T-cell (primary cell): ENCODE measurements at regions not wholly inside any gene's neighbourhood (a gene's known extent, or its start where the extent isn't known, plus 50 kb on each side); places are given as distances from the start of the nearest gene placed in this dataset.

Experiments used
- ATAC-seq, 4 experiments: fragments of 200-7000 bp in 3 of 4; fragments of 150-1000 bp in 1 of 4; cut with Tn5 transposase; replicated peaks in 1 of 4; 1 replicate in 3 of 4; 2 replicates in 1 of 4; pipeline ENCODE4 v1.10.0; 2021; ENCODE audit warnings: moderate library complexity in 3 of 4, mild to moderate bottlenecking in 2 of 4, moderate number of reproducible peaks in 1 of 4
- CTCF ChIA-PET, 2 donors: fragments of 300-600 bp; sonication (Branson Sonifier 250); formaldehyde crosslinking; loops; one replicate each; lab custom pipeline; 2022; ENCODE audit warnings: antibody characterized with exemption in 2 of 2; lab: Charles Lee
- POLR2A ChIA-PET, 2 donors: fragments of 300-600 bp; sonication (Branson Sonifier 250); formaldehyde crosslinking; loops; one replicate each; lab custom pipeline; 2022; ENCODE audit warnings: antibody characterized with exemption in 2 of 2; lab: Charles Lee
- DNase-seq, 35 experiments: peaks; one replicate each; pipeline versions ENCODE4 v3.0.0 to v3.0.0-alpha.2; 2013 to 2023
- H3K27ac ChIP-seq: one replicate; pipeline ENCODE4 v1.5.1; 2013; ENCODE audit warnings: low read length
- H3K27me3 ChIP-seq, 2 experiments: replicated peaks in 1 of 2; 1 replicate in 1 of 2; 2 replicates in 1 of 2; pipeline versions ENCODE4 v1.6.1 to v1.7.0; 2013; ENCODE audit warnings: low read length in 1 of 2, mixed read lengths in 1 of 2; ENCODE audit not compliant: control insufficient read depth in 2 of 2, insufficient read depth in 2 of 2; ENCODE audit errors: extremely low read depth in 1 of 2
- H3K36me3 ChIP-seq, 2 donors: 1 replicate in 1 of 2; 2 replicates in 1 of 2; pipeline versions ENCODE4 v1.6.1 to v1.7.0; 2013; ENCODE audit warnings: low read length in 1 of 2; ENCODE audit not compliant: control insufficient read depth in 2 of 2, insufficient read depth in 1 of 2; ENCODE audit errors: extremely low read depth in 1 of 2
- H3K4me1 ChIP-seq, 2 experiments: 1 replicate in 1 of 2; 2 replicates in 1 of 2; pipeline versions ENCODE4 v1.6.1 to v1.7.0; 2013; ENCODE audit warnings: low read length in 2 of 2, mixed read lengths in 1 of 2; ENCODE audit not compliant: insufficient read depth in 2 of 2, control insufficient read depth in 1 of 2; ENCODE audit errors: extremely low read depth in 1 of 2
- H3K4me3 ChIP-seq, 2 donors: 1 replicate in 1 of 2; 2 replicates in 1 of 2; pipeline versions ENCODE4 v1.5.1 to v1.7.0; 2013; ENCODE audit warnings: mild to moderate bottlenecking in 2 of 2, low read length in 1 of 2, moderate library complexity in 1 of 2; ENCODE audit not compliant: control insufficient read depth in 1 of 2; ENCODE audit errors: extremely low read depth in 1 of 2
- H3K9me3 ChIP-seq: 2 replicates; pipeline ENCODE4 v1.7.0; 2013
- H3K27ac Mint-ChIP-seq, 2 donors: one replicate each; pipeline ENCODE4 v1.8.0; 2020 to 2021; ENCODE audit warnings: mild to moderate bottlenecking in 2 of 2, mixed read lengths in 2 of 2
- H3K27me3 Mint-ChIP-seq, 2 donors: one replicate each; pipeline ENCODE4 v1.8.0; 2021 to 2022; ENCODE audit warnings: mixed read lengths in 2 of 2
- H3K36me3 Mint-ChIP-seq: one replicate; pipeline ENCODE4 v1.8.0; 2021; ENCODE audit warnings: mixed read lengths
- H3K4me1 Mint-ChIP-seq, 3 donors: one replicate each; pipeline ENCODE4 v1.8.0; 2020 to 2022; ENCODE audit warnings: mixed read lengths in 3 of 3, mild to moderate bottlenecking in 1 of 3
- H3K4me3 Mint-ChIP-seq, 3 donors: one replicate each; pipeline ENCODE4 v1.8.0; 2020 to 2022; ENCODE audit warnings: mild to moderate bottlenecking in 3 of 3, mixed read lengths in 3 of 3, moderate library complexity in 3 of 3
- H3K9me3 Mint-ChIP-seq, 3 donors: one replicate each; pipeline ENCODE4 v1.8.0; 2020 to 2022; ENCODE audit warnings: mixed read lengths in 3 of 3
- WGBS: methylation state at CpG from one replicate; pipeline ENCODE4 v1.1.5; 2013; ENCODE audit warnings: missing lambda C conversion rate; ENCODE audit not compliant: insufficient coverage; 5-methylcytosine and 5-hydroxymethylcytosine counted together

GRCh38 chr20:24718277-24718676 lies 230.8 kb upstream of the CST7 start:
- no peak overlapping the region for H3K4me3 Mint-ChIP-seq
- Histone ChIP-seq H3K4me1 (no peaks in the 10 kb centered on the region), H3K4me3 (no peak overlapping the region), H3K36me3 (no peaks in the 10 kb centered on the region), H3K27ac (no peak overlapping the region), H3K27me3 (peaks cover 0 to 14% of the 10 kb centered on the region in 2 experiments), H3K9me3 (no peaks in the 10 kb centered on the region)
- no CpG with 5 or more reads among the region's 2 CpGs for WGBS
- H3K27me3 Mint-ChIP-seq: peaks cover 6 to 10% of the 10 kb centered on the region in 2 donors
- no peak for ATAC-seq
- H3K36me3 Mint-ChIP-seq: no peaks in the 10 kb centered on the region
- H3K9me3 Mint-ChIP-seq: peaks cover 2 to 11% (median 7%) of the 10 kb centered on the region in 3 donors
- no peaks in the 10 kb centered on the region for H3K4me1 Mint-ChIP-seq
- CTCF ChIA-PET: no interaction called here
- DNase-seq: no peak
- H3K27ac Mint-ChIP-seq: no peak overlapping the region
- POLR2A ChIA-PET: interaction anchor here in 1 of 2 donors (0.5 kb wide), 1 partner anchor 321 kb away, joined by 3 read pairs; no protein-coding TSS in a partner anchor

- no peaks in the 10 kb centered on the region for H3K36me3 Mint-ChIP-seq
- no peaks in the 10 kb centered on the region for H3K36me3 ChIP-seq
- no peaks in the 10 kb centered on the region for H3K4me1 Mint-ChIP-seq
- no peak for DNase-seq
- POLR2A ChIA-PET: no interaction called here
- H3K27ac ChIP-seq: no peak overlapping the region
- CTCF ChIA-PET: no interaction called here
- 69% methylated on average over 1 of the region's 1 CpG for WGBS
- H3K9me3 Mint-ChIP-seq: peaks cover 2 to 7% (median 7%) of the 10 kb centered on the region in 3 donors
- no peak overlapping the region for H3K4me3 ChIP-seq
- no peak for ATAC-seq
- peaks cover 10 to 13% of the 10 kb centered on the region in 2 donors for H3K27me3 Mint-ChIP-seq
- no peak overlapping the region for H3K4me3 Mint-ChIP-seq
- H3K27ac Mint-ChIP-seq: no peak overlapping the region
- H3K27me3 ChIP-seq: peaks cover 0 to 17% of the 10 kb centered on the region in 2 experiments
- no peaks in the 10 kb centered on the region for H3K9me3 ChIP-seq
- no peaks in the 10 kb centered on the region for H3K4me1 ChIP-seq
Measured at GRCh38 chr20:24718696-24719095, 230.4 kb upstream of the CST7 start.

GRCh38 chr20:24720957-24721356 lies 228.1 kb upstream of the CST7 start:
- no peak overlapping the region for H3K4me3 Mint-ChIP-seq
- H3K36me3 Mint-ChIP-seq: no peaks in the 10 kb centered on the region

GRCh38 chr20:24721891-24722568 lies 227.0 kb upstream of the CST7 start:
- H3K27ac ChIP-seq: no peak overlapping the region
- H3K27me3 Mint-ChIP-seq: peaks cover 16 to 21% of the 10 kb centered on the region in 2 donors
- H3K27ac Mint-ChIP-seq: no peak overlapping the region
- H3K27me3 ChIP-seq: peaks cover 0 to 17% of the 10 kb centered on the region in 2 experiments
- H3K4me3 Mint-ChIP-seq: no peak overlapping the region
- ChIA-PET CTCF (no interaction called here), POLR2A (no interaction called here)
- no peaks in the 10 kb centered on the region for H3K9me3 ChIP-seq
- no peaks in the 10 kb centered on the region for H3K4me1 Mint-ChIP-seq
- no peaks in the 10 kb centered on the region for H3K9me3 Mint-ChIP-seq
- no peak overlapping the region for H3K4me3 ChIP-seq
- WGBS: no CpG with 5 or more reads among the region's 2 CpGs
- H3K4me1 ChIP-seq: no peaks in the 10 kb centered on the region
- H3K36me3 Mint-ChIP-seq: no peaks in the 10 kb centered on the region
- peaks cover 0 to 3% of the 10 kb centered on the region in 2 donors for H3K36me3 ChIP-seq
- no peak for ATAC-seq
- no peak for DNase-seq

More at GRCh38 chr20:24720957-24721356, 228.1 kb upstream of the CST7 start:
- CTCF ChIA-PET: no interaction called here
- Histone ChIP-seq H3K27ac (no peak overlapping the region), H3K4me1 (no peaks in the 10 kb centered on the region), H3K27me3 (peaks cover 0 to 17% of the 10 kb centered on the region in 2 experiments), H3K4me3 (no peak overlapping the region), H3K36me3 (peaks cover 0 to 3% of the 10 kb centered on the region in 2 donors), H3K9me3 (no peaks in the 10 kb centered on the region)
- POLR2A ChIA-PET: no interaction called here
- Mint-ChIP-seq H3K4me1 (no peaks in the 10 kb centered on the region), H3K9me3 (no peaks in the 10 kb centered on the region), H3K27ac (no peak overlapping the region), H3K27me3 (peaks cover 16 to 21% of the 10 kb centered on the region in 2 donors)
- no CpG with 5 or more reads among the region's 4 CpGs for WGBS
- no peak for DNase-seq
- no peak for ATAC-seq

GRCh38 chr20:24722586-24722985 lies 226.5 kb upstream of the CST7 start:
- H3K36me3 ChIP-seq: peaks cover 0 to 3% of the 10 kb centered on the region in 2 donors
- peaks cover 0 to 17% of the 10 kb centered on the region in 2 experiments for H3K27me3 ChIP-seq
- H3K9me3 Mint-ChIP-seq: no peaks in the 10 kb centered on the region
- H3K27ac Mint-ChIP-seq: no peak overlapping the region
- H3K36me3 Mint-ChIP-seq: no peaks in the 10 kb centered on the region
- ChIA-PET CTCF (no interaction called here), POLR2A (no interaction called here)
- no peaks in the 10 kb centered on the region for H3K9me3 ChIP-seq
- H3K27me3 Mint-ChIP-seq: peaks cover 16 to 21% of the 10 kb centered on the region in 2 donors
- ATAC-seq: no peak
- no peaks in the 10 kb centered on the region for H3K4me1 Mint-ChIP-seq
- no peak for DNase-seq
- H3K4me3 ChIP-seq: no peak overlapping the region
- H3K4me1 ChIP-seq: no peaks in the 10 kb centered on the region
- H3K4me3 Mint-ChIP-seq: no peak overlapping the region
- WGBS: 100% methylated on average over 1 of the region's 1 CpG
- no peak overlapping the region for H3K27ac ChIP-seq

- Histone ChIP-seq H3K4me3 (no peak overlapping the region), H3K27ac (no peak overlapping the region), H3K27me3 (peaks cover 0 to 17% of the 10 kb centered on the region in 2 experiments), H3K9me3 (no peaks in the 10 kb centered on the region), H3K36me3 (peaks cover 0 to 3% of the 10 kb centered on the region in 2 donors), H3K4me1 (no peaks in the 10 kb centered on the region)
- H3K4me1 Mint-ChIP-seq: no peaks in the 10 kb centered on the region
- no peak overlapping the region for H3K4me3 Mint-ChIP-seq
- 0% methylated on average over 1 of the region's 3 CpGs for WGBS
- H3K27me3 Mint-ChIP-seq: peaks cover 16 to 20% of the 10 kb centered on the region in 2 donors
- CTCF ChIA-PET: no interaction called here
- no peak for ATAC-seq
- POLR2A ChIA-PET: no interaction called here
- H3K9me3 Mint-ChIP-seq: no peaks in the 10 kb centered on the region
- no peak for DNase-seq
- H3K27ac Mint-ChIP-seq: no peak overlapping the region
- H3K36me3 Mint-ChIP-seq: no peaks in the 10 kb centered on the region
Measured at GRCh38 chr20:24723186-24723585, 225.9 kb upstream of the CST7 start.
